Endodermal cell (in vitro differentiated cells): ENCODE measurements at regions not wholly inside any gene's neighbourhood (a gene's known extent, or its start where the extent isn't known, plus 50 kb on each side); places are given as distances from the start of the nearest gene placed in this dataset.

Experiments
- DNase-seq: peaks from one replicate; pipeline ENCODE4 v3.0.0-alpha.2; 2017
- H3K27ac ChIP-seq: 2 replicates; pipeline ENCODE4 v1.5.1; 2013; ENCODE audit warnings: mild to moderate bottlenecking, low read depth, low read length, moderate library complexity
- H3K27me3 ChIP-seq: 2 replicates; pipeline ENCODE4 v1.6.1; 2013; ENCODE audit warnings: mild to moderate bottlenecking, low read length, moderate library complexity; ENCODE audit not compliant: insufficient read depth, control insufficient read depth, poor library complexity, severe bottlenecking
- H3K36me3 ChIP-seq: 2 replicates; pipeline ENCODE4 v1.7.0; 2013; ENCODE audit warnings: mild to moderate bottlenecking, low read length, moderate library complexity; ENCODE audit not compliant: control insufficient read depth, insufficient read depth
- H3K4me1 ChIP-seq: one replicate; pipeline ENCODE4 v1.7.0; 2013; ENCODE audit warnings: low read length; ENCODE audit not compliant: control insufficient read depth, insufficient read depth
- H3K4me3 ChIP-seq: 2 replicates; pipeline ENCODE4 v1.5.1; 2013; ENCODE audit warnings: mild to moderate bottlenecking, low read length, moderate library complexity
- H3K9ac ChIP-seq: 2 replicates; pipeline ENCODE4 v1.6.1; 2013; ENCODE audit warnings: mild to moderate bottlenecking, low read length, moderate library complexity; ENCODE audit not compliant: poor library complexity, severe bottlenecking; ENCODE audit errors: extremely low read depth
- H3K9me3 ChIP-seq: 2 replicates; pipeline ENCODE4 v1.6.1; 2013; ENCODE audit warnings: mild to moderate bottlenecking, low read length, moderate library complexity; ENCODE audit not compliant: control insufficient read depth
- H3K27ac Mint-ChIP-seq: 2 replicates; pipeline ENCODE4 v1.8.0; 2020; ENCODE audit warnings: mixed read lengths
- H3K27me3 Mint-ChIP-seq: 2 replicates; pipeline ENCODE4 v1.8.0; 2021; ENCODE audit warnings: mild to moderate bottlenecking, mixed read lengths; ENCODE audit not compliant: insufficient read depth
- H3K36me3 Mint-ChIP-seq: 2 replicates; pipeline ENCODE4 v1.8.0; 2020; ENCODE audit warnings: low read depth, mixed read lengths
- H3K4me1 Mint-ChIP-seq: 2 replicates; pipeline ENCODE4 v1.8.0; 2020; ENCODE audit warnings: mixed read lengths
- H3K4me3 Mint-ChIP-seq: 2 replicates; pipeline ENCODE4 v1.8.0; 2020; ENCODE audit warnings: mild to moderate bottlenecking, moderate library complexity, mixed read lengths
- H3K9me3 Mint-ChIP-seq: 2 replicates; pipeline ENCODE4 v1.8.0; 2020; ENCODE audit warnings: mild to moderate bottlenecking, mixed read lengths
- WGBS, 2 experiments: methylation state at CpG; one replicate each; pipeline versions ENCODE4 v1.1.5 to v1.1.7; 2013; ENCODE audit warnings: missing lambda C conversion rate in 2 of 2, mixed read lengths in 1 of 2; ENCODE audit not compliant: insufficient coverage in 1 of 2, insufficient read length in 1 of 2; 5-methylcytosine and 5-hydroxymethylcytosine counted together
- TF ChIP-seq, protein P1 (sequence below): fragments of 200-600 bp; sonication (generic); conservative IDR thresholded peaks from 2 replicates; pipeline ENCODE4 v1.5.0; 2021; ENCODE audit warnings: antibody characterized with exemption, mild to moderate bottlenecking

- 85 to 86% methylated on average over 3 to 6 of the region's 6 CpGs for WGBS, 2 experiments
- no peak overlapping the region for H3K4me3 Mint-ChIP-seq
- no peaks in the 10 kb centered on the region for H3K9me3 ChIP-seq
- no peaks in the 10 kb centered on the region for H3K27me3 Mint-ChIP-seq
- H3K27me3 ChIP-seq = no peaks in the 10 kb centered on the region
- no peak overlapping the region for H3K27ac ChIP-seq
- peaks cover 11% of the 10 kb centered on the region for H3K4me1 Mint-ChIP-seq
- no peaks in the 10 kb centered on the region for H3K36me3 ChIP-seq
- no peak overlapping the region for H3K9ac ChIP-seq
- no peaks in the 10 kb centered on the region for H3K36me3 Mint-ChIP-seq
- no peaks in the 10 kb centered on the region for H3K9me3 Mint-ChIP-seq
- H3K27ac Mint-ChIP-seq = no peak overlapping the region
- peak; percentile 59 for DNase-seq
- no peak overlapping the region for H3K4me3 ChIP-seq
- no peaks in the 10 kb centered on the region for H3K4me1 ChIP-seq
- TF ChIP-seq, protein P1, sequence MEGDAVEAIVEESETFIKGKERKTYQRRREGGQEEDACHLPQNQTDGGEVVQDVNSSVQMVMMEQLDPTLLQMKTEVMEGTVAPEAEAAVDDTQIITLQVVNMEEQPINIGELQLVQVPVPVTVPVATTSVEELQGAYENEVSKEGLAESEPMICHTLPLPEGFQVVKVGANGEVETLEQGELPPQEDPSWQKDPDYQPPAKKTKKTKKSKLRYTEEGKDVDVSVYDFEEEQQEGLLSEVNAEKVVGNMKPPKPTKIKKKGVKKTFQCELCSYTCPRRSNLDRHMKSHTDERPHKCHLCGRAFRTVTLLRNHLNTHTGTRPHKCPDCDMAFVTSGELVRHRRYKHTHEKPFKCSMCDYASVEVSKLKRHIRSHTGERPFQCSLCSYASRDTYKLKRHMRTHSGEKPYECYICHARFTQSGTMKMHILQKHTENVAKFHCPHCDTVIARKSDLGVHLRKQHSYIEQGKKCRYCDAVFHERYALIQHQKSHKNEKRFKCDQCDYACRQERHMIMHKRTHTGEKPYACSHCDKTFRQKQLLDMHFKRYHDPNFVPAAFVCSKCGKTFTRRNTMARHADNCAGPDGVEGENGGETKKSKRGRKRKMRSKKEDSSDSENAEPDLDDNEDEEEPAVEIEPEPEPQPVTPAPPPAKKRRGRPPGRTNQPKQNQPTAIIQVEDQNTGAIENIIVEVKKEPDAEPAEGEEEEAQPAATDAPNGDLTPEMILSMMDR = no peak
Observed at GRCh38 chr5:143600396-143601075, 197.1 kb upstream of the NR3C1 start.

- Histone ChIP-seq H3K4me1 (no peaks in the 10 kb centered on the region), H3K27me3 (no peaks in the 10 kb centered on the region), H3K9me3 (no peaks in the 10 kb centered on the region), H3K36me3 (no peaks in the 10 kb centered on the region), H3K27ac (no peak overlapping the region), H3K9ac (no peak overlapping the region), H3K4me3 (no peak overlapping the region)
- TF ChIP-seq, protein P1 = no peak
- no peaks in the 10 kb centered on the region for H3K27me3 Mint-ChIP-seq
- DNase-seq = no peak
- H3K9me3 Mint-ChIP-seq = no peaks in the 10 kb centered on the region
- peaks cover 22% of the 10 kb centered on the region for H3K4me1 Mint-ChIP-seq
- H3K36me3 Mint-ChIP-seq = no peaks in the 10 kb centered on the region
- 94 to 96% methylated on average over 4 to 6 of the region's 6 CpGs for WGBS, 2 experiments
- no peak overlapping the region for H3K27ac Mint-ChIP-seq
- no peak overlapping the region for H3K4me3 Mint-ChIP-seq
Observed at GRCh38 chr5:143599474-143599873, 196.0 kb upstream of the NR3C1 start.

GRCh38 chr5:143596824-143597223 lies 193.3 kb upstream of the NR3C1 start:
- 80 to 100% methylated on average over 1 to 3 of the region's 3 CpGs for WGBS, 2 experiments
- H3K36me3 ChIP-seq = no peaks in the 10 kb centered on the region
- no peak overlapping the region for H3K9ac ChIP-seq
- H3K27me3 Mint-ChIP-seq = no peaks in the 10 kb centered on the region
- H3K4me3 ChIP-seq = no peak overlapping the region
- TF ChIP-seq, protein P1 = no peak
- no peaks in the 10 kb centered on the region for H3K4me1 ChIP-seq
- no peaks in the 10 kb centered on the region for H3K9me3 Mint-ChIP-seq
- no peak overlapping the region for H3K4me3 Mint-ChIP-seq
- peaks cover 30% of the 10 kb centered on the region for H3K4me1 Mint-ChIP-seq
- H3K27me3 ChIP-seq = no peaks in the 10 kb centered on the region
- DNase-seq = no peak
- H3K27ac ChIP-seq = no peak overlapping the region
- H3K9me3 ChIP-seq = no peaks in the 10 kb centered on the region
- no peaks in the 10 kb centered on the region for H3K36me3 Mint-ChIP-seq
- H3K27ac Mint-ChIP-seq = no peak overlapping the region
